HUES48 (cell line): ENCODE measurements at regions not wholly inside any gene's neighbourhood (a gene's known extent, or its start where the extent isn't known, plus 50 kb on each side); places are given as distances from the start of the nearest gene placed in this dataset.

Source experiments
- H3K27ac ChIP-seq: one replicate; pipeline ENCODE4 v1.7.0; 2013; ENCODE audit warnings: low read depth, low read length, inconsistent platforms
- H3K27me3 ChIP-seq: 2 replicates; pipeline ENCODE4 v1.6.1; 2013; ENCODE audit warnings: mild to moderate bottlenecking, low read length; ENCODE audit not compliant: control insufficient read depth, insufficient read depth
- H3K36me3 ChIP-seq: 2 replicates; pipeline ENCODE4 v1.6.1; 2013; ENCODE audit warnings: low read length; ENCODE audit not compliant: control insufficient read depth, insufficient read depth
- H3K4me1 ChIP-seq: 2 replicates; pipeline ENCODE4 v1.6.1; 2013; ENCODE audit warnings: mild to moderate bottlenecking, low read length; ENCODE audit not compliant: control insufficient read depth, insufficient read depth
- H3K4me3 ChIP-seq: 2 replicates; pipeline ENCODE4 v1.5.1; 2013; ENCODE audit warnings: mild to moderate bottlenecking, low read depth, low read length
- H3K9ac ChIP-seq: 2 replicates; pipeline ENCODE4 v1.6.1; 2013; ENCODE audit warnings: mild to moderate bottlenecking, low read depth, low read length, moderate library complexity
- H3K9me3 ChIP-seq: 2 replicates; pipeline ENCODE4 v1.6.1; 2013; ENCODE audit warnings: low read length; ENCODE audit not compliant: control insufficient read depth, insufficient read depth

DNA sequence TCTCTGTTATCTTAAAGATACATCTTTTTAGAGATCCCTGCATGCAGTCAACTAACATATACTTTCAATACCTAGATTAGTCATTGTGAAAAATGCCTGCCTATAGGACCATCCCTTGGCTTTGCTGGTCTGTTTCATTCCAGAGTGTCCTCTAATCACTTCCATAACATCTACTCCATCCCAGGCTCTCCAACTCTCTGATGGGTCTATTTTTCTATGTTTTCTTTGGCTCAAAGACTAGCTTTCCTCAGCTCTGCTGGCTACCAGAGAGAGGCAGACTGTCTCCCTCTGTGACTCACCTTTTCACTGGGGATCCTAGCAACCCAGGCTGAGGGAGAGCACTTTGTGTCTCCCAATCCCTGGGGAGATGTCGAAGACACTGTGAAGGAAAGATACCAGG is 547.7 kb upstream of the MCTP2 start:
- no peaks in the 10 kb centered on the region for H3K36me3 ChIP-seq
- peaks cover 13% of the 10 kb centered on the region for H3K9me3 ChIP-seq
- no peaks in the 10 kb centered on the region for H3K27me3 ChIP-seq
- no peak overlapping the region for H3K4me3 ChIP-seq
- H3K9ac ChIP-seq = no peak overlapping the region
- H3K4me1 ChIP-seq = no peaks in the 10 kb centered on the region
- H3K27ac ChIP-seq = no peak overlapping the region

DNA sequence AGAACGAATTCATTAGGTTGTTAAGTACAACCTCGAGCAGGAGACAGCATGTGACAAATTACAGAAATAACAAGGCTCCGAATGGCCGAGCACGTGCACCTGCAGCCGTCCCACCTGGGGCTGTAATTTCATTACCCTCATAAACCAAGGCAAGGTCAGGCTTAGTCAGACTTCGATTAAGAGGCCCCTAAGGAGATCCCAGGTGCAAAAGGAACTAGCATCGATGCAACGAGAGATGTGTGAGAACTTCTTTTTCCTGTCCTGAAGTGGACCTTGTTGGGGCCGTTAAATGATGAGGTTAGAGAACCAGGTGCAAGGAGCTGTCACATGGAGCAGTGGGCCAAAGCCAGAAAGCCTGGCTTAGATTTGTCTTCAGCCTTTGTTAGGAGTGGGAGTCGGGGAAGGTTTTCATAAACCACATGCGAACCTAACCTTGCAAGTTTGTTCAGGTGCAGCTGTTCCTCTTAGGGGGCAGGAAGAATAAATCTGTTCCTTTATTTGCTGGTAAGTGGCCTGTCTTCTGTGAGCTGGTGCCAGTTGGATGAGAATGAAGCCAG is 559.9 kb upstream of the MCTP2 start:
- H3K4me3 ChIP-seq = no peak overlapping the region
- H3K27me3 ChIP-seq = no peaks in the 10 kb centered on the region
- no peak overlapping the region for H3K27ac ChIP-seq

DNA sequence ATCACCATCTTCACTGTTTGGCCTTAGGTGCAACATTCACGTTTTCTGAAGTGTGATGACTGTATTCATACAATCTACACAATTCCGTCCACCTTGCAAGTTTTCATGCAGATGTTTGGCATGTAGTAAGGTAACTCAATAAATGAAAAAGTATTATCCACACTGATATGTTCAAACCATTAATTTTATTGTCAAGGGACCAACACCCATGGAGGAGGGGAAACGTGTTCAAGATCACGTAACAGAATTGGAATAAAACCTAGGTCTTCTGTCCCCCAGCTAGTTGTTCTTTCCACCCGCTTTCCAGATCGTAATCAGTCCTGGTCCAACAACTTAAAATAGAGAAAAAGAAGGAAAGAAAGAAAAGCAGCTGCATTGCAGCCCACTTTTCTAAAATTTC is 560.4 kb upstream of the MCTP2 start:
- H3K36me3 ChIP-seq = no peaks in the 10 kb centered on the region
- no peak overlapping the region for H3K9ac ChIP-seq
- H3K4me1 ChIP-seq = no peaks in the 10 kb centered on the region
- H3K27ac ChIP-seq = no peak overlapping the region
- no peak overlapping the region for H3K4me3 ChIP-seq
- H3K27me3 ChIP-seq = no peaks in the 10 kb centered on the region
- H3K9me3 ChIP-seq = no peaks in the 10 kb centered on the region

More for the DNA sequence above, 559.9 kb upstream of the MCTP2 start:
- Histone ChIP-seq H3K36me3 (no peaks in the 10 kb centered on the region), H3K4me1 (no peaks in the 10 kb centered on the region), H3K9ac (no peak overlapping the region), H3K9me3 (no peaks in the 10 kb centered on the region)

DNA sequence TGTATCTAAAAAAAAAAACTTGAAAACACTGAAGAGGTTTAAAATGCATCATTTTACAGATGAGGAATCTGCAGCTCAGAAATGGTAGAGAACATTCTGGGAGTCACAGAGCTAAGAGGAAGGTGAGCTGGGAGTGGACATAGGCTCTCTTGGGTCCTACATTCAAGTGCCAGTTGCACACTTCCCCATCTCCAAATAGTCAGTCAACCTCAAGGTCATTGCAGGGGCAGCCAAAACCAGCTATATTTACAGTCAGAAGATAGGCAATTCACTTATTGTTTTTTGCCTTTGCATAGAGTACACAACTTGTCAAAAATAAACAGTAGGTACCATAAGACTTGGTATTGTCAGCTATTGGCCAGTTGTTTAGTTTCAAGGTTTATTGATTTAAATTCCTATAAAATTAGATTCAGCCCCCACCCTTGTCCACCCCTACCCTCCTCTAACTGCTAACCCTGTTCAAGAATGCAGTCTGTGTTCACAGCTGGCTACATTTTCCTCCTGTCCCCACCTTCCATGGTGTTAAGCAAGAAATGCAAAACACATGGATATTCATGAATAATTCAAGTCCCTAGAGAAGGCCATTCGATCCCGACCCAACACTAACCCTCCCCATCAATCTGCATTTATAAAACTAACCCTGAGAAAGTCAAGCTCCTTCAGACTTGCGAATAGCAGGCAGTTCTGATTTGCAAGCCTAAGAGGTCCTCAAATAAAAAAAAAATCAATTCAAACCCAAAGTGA is 567.0 kb upstream of the MCTP2 start:
- no peaks in the 10 kb centered on the region for H3K36me3 ChIP-seq
- H3K9me3 ChIP-seq = no peaks in the 10 kb centered on the region
- H3K27me3 ChIP-seq = no peaks in the 10 kb centered on the region
- no peak overlapping the region for H3K9ac ChIP-seq
- peaks cover 33% of the 10 kb centered on the region for H3K4me1 ChIP-seq
- no peak overlapping the region for H3K27ac ChIP-seq
- H3K4me3 ChIP-seq = no peak overlapping the region

DNA sequence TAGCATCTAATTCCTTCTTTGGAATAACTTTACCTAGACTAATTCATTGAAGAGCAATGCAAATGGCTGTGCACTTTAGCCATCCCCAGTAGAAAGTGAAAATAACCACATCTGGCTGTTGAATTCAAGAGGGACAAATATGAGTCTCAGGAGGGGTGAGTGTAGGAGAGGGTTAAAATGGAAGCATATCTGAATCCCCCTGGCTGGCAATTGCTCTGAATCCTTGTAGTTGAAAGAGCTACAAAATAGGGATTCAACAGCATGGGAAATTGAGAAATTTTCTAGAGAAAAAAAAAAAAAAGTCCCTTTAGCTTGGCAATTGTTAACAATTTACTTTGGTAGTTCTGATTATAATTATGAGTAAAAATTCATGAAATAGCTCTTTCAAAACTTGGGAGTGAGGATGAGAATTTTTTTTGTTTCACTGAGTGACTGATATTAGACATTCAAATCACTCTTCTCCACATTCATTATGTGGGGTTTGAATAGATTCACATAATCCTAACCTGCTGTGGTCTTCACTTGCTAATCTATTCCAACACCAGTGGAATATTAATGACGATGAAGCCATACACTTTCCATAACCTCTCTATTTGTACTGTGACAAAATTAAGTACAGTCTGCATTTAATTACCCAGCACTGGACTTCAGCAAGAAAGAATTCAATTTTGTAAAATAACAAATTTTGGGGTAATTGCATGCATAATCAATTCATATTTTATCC is 569.0 kb upstream of the MCTP2 start:
- no peaks in the 10 kb centered on the region for H3K36me3 ChIP-seq
- H3K4me1 ChIP-seq = peaks cover 33% of the 10 kb centered on the region

DNA sequence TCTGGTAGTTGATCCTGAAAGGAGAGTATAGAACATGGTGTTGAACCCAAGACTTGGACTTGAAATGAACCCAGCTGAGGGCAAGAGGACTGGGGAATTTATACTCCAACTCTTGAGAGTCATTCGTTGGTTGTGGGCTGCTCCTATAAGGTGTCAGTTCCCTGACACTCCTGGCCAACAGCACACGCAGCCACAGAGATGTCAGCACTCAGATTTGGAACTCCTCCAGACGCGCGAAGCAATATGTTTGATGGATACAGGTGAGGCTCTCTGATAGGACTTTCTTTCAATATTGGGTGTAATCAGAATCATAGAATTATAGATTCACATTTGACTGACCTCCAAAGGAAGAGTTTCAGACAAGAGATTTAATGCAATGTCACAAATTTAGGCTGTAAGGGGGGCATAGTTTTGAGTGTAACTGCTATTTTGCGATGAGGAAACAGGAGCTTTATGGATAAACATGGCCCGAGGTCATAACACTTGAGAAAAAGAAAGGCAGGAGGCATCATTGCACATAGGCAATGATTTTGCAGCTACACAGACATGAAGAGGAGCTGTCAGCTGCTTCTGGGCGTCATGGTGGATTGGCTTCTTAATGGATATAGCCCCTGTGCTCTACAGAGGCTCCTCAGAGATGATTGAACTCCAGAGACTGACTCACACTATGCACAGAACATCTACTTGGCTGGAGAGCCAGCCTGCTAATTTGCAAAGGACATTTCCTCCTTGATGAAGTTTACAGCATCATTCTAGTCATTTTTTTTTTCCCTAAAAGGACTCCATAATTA is 569.2 kb upstream of the RGMA start:
- Histone ChIP-seq H3K27me3 (no peaks in the 10 kb centered on the region), H3K4me1 (peaks cover 12% of the 10 kb centered on the region; the same call in 1 of the 2 replicates), H3K27ac (no peak overlapping the region), H3K36me3 (no peaks in the 10 kb centered on the region), H3K4me3 (no peak overlapping the region), H3K9ac (no peak overlapping the region), H3K9me3 (no peaks in the 10 kb centered on the region)

More for the DNA sequence above, 569.0 kb upstream of the MCTP2 start:
- Histone ChIP-seq H3K27me3 (no peaks in the 10 kb centered on the region), H3K27ac (no peak overlapping the region), H3K4me3 (no peak overlapping the region), H3K9me3 (no peaks in the 10 kb centered on the region), H3K9ac (no peak overlapping the region)

DNA sequence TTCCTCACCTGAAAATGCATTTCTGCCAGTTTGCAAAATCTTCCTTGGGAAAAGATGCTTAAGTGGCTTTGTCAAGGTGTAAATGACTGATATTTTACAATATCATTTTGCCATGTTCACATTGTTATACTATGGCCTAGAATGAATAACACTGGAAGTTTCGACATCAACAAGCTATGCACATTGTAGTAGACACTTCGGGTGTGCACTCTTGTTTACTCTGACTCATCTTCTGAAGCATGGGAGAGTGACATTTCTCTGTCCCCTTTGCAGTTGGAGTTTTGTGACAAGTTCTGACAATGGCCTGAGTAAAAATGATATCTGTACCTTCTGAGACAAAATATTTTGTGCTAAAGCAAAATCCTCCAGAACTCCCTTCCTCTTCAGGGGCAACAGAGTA is 567.0 kb upstream of the RGMA start:
- Histone ChIP-seq H3K4me3 (no peak overlapping the region), H3K9ac (no peak overlapping the region), H3K27me3 (no peaks in the 10 kb centered on the region), H3K4me1 (no peaks in the 10 kb centered on the region), H3K27ac (no peak overlapping the region), H3K9me3 (no peaks in the 10 kb centered on the region), H3K36me3 (no peaks in the 10 kb centered on the region)

DNA sequence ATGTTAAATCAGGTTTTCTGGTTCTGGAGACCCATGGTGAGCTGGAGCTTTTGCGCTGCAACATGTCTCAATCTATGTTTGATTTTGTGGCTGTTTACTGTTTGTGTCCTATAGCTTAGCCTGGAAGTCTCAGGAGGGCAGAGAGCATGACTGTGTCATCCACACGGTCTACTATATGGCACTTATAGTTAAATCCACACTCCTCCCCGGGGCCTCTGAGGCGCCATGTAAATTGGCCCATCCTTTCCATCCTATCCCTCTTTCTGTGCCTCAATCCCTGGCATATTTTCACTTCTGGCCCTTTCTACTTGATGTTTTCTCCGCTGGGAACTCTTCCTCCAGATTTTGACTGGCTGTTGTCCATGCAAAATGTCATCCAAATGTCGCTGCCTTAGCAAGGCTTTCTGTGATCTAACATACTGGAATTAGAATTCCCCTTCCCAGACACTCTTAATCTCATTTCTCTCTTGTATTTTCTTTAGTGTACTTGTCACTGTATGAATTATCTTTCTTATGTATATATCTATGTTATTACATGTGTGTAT is 560.8 kb upstream of the RGMA start:
- H3K4me3 ChIP-seq = no peak overlapping the region
- H3K9me3 ChIP-seq = no peaks in the 10 kb centered on the region
- H3K4me1 ChIP-seq = no peaks in the 10 kb centered on the region
- H3K9ac ChIP-seq = no peak overlapping the region
- no peak overlapping the region for H3K27ac ChIP-seq
- H3K27me3 ChIP-seq = no peaks in the 10 kb centered on the region
- no peaks in the 10 kb centered on the region for H3K36me3 ChIP-seq

DNA sequence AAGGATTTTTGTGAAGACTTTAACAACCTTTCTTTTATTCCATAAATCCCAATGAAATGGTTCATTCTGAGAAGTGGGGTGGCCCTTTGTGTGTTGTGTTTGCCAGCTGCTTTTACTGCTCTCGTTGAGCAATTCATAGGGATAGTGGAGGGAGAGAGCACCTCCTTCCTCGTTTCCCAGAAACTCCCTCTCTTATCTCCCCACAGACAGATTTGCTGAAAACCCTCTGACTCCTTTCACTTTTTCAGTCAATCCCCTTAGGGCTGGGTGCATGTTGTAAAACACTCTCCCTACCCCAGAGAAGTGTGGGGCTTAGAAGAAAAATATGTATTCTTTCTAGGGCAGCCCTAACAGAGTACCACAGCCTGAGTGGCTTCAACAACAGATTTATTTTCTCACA is 557.2 kb upstream of the RGMA start:
- no peaks in the 10 kb centered on the region for H3K4me1 ChIP-seq
- H3K9me3 ChIP-seq = no peaks in the 10 kb centered on the region
- no peak overlapping the region for H3K4me3 ChIP-seq
- no peaks in the 10 kb centered on the region for H3K36me3 ChIP-seq
- H3K27ac ChIP-seq = no peak overlapping the region
- no peak overlapping the region for H3K9ac ChIP-seq
- no peaks in the 10 kb centered on the region for H3K27me3 ChIP-seq

DNA sequence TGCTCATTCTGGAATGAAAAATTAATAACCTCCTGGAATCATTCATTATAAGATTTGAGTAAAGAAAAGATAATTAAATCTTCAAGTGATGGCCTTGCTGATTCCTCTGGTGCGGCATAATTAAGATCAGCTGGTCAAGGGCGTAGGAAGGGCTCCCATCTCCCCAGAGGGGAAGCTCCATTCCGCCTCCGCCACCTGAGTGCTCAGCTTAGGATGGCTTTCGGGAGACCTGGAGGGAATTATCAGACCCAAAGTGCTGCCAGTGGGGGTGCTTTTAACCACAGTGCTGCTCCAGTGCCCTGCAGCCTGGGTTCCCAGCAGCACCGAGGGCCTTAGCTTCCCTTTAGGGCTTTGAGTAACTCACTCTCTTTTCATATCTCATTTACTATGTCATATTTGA is 556.6 kb upstream of the RGMA start:
- Histone ChIP-seq H3K27me3 (no peaks in the 10 kb centered on the region), H3K9ac (no peak overlapping the region), H3K36me3 (no peaks in the 10 kb centered on the region), H3K4me3 (no peak overlapping the region), H3K27ac (no peak overlapping the region), H3K4me1 (no peaks in the 10 kb centered on the region), H3K9me3 (no peaks in the 10 kb centered on the region)
